Cardiac fibroblast (primary cell): ENCODE measurements at regions not wholly inside any gene's neighbourhood (a gene's known extent, or its start where the extent isn't known, plus 50 kb on each side); places are given as distances from the start of the nearest gene placed in this dataset.

ENCODE experiments used
- DNase-seq, 2 donors: peaks; one replicate each; pipeline versions ENCODE4 v3.0.0 to v3.0.0-alpha.2; 2010; ENCODE audit warnings: low read depth in 2 of 2
- H3K4me3 ChIP-seq, 2 donors: replicated peaks in 1 of 2; 1 replicate in 1 of 2; 2 replicates in 1 of 2; pipeline ENCODE4 v1.5.1; 2011; ENCODE audit warnings: low read depth in 2 of 2, low read length in 2 of 2, mild to moderate bottlenecking in 2 of 2, moderate library complexity in 1 of 2
- TF ChIP-seq, protein P1 (sequence below): IDR thresholded peaks from one replicate; pipeline ENCODE4 v1.5.1; 2011; ENCODE audit warnings: low read depth, mild to moderate bottlenecking, low read length, inconsistent platforms

DNA sequence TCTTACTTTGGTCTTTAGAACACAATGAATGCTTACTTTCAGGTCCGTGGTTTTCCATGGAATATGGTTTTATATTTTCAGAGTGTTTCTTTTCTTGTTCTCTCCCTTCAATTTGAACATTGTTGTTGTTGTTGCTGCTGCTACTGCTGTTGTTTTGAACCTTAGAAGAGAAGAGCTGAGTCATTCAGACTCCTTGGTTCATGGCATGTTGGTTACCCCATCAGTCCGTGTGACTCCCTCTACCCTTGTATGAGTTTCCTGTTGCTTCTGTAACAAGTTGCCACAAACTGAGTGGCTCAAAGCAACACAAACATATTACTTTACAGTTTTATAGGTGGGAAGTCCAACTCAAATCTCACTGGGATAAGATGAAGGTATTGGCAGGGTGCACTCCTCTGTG is 511.0 kb downstream of the INSC start:
- peak in 1 of 2 donors; percentile 17 for DNase-seq
- no peak overlapping the region for H3K4me3 ChIP-seq
- TF ChIP-seq, protein P1, sequence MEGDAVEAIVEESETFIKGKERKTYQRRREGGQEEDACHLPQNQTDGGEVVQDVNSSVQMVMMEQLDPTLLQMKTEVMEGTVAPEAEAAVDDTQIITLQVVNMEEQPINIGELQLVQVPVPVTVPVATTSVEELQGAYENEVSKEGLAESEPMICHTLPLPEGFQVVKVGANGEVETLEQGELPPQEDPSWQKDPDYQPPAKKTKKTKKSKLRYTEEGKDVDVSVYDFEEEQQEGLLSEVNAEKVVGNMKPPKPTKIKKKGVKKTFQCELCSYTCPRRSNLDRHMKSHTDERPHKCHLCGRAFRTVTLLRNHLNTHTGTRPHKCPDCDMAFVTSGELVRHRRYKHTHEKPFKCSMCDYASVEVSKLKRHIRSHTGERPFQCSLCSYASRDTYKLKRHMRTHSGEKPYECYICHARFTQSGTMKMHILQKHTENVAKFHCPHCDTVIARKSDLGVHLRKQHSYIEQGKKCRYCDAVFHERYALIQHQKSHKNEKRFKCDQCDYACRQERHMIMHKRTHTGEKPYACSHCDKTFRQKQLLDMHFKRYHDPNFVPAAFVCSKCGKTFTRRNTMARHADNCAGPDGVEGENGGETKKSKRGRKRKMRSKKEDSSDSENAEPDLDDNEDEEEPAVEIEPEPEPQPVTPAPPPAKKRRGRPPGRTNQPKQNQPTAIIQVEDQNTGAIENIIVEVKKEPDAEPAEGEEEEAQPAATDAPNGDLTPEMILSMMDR, result no peak

DNA sequence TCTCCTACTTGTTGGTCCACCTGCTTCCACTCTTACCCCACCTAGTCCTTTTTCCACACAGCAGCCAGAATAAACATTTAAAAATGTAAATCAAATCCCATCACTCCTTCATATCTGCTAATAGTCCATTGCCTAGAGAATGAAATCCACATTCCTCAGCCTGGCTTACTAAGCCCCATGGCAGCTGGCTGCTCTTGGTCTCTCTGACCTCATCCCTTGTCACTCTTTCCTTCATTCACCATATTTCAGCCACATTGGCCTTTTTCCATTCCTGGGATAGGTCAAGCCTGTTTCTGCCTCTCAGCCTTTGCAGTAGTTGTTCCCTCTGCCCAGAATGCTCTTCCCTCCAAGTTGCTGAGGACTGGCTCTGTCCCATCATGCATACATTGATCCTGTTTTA is 512.8 kb downstream of the INSC start:
- TF ChIP-seq, protein P1, result no peak
- DNase-seq, result peak in 1 of 2 donors; percentile 48
- H3K4me3 ChIP-seq, result no peak overlapping the region

DNA sequence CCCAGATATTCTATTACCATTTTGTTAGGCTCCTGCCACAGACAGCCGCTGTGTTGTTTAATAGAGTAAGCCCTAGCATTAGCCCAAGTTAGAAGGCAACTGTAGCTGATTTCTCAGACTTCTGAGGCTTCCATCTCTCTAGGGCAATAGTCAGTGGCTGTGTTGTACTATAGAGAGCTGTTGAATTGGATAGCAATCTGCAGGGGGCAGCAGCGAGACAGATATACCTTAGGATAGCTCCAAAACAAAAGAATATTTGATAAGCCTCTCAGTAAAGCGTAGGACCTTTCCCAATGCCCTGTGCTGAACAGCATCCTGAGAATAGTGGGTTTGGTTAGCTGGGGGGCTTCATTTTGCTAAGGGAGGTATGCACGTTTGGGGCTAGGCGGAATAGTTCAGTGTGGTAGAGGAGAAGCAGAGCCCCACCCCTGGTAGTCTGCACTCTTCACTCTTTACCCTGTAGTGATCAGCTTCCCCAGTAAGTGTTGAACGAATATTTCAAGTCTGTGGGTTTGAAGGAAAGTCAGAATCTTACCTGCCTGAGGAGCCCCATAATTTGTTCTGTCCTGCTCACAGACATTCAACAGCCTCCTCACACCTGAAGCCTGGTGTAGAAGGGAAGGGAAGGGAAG is 515.1 kb downstream of the INSC start:
- peak in 1 of 2 donors; percentile 42 for DNase-seq
- TF ChIP-seq, protein P1, result peak; percentile 23
- no peak overlapping the region for H3K4me3 ChIP-seq

DNA sequence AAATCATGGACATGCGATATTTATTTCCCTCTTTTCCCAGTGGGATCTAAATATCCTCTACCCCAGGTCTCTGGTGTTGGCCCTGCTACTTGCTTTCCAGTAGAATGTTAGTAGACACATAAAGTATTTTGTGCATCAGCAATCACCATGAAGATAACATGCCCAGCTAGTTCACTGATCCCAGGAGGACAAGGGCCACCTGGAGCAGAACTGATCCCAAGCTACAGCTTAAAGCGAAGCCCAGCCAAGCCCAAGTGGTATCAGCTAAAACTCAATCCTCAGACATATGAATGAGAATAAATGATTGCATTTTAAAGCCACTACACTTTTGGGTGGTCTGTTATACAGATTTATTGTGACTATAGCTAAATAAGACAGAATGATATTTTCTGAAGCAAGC is 516.2 kb downstream of the INSC start:
- no peak for DNase-seq
- TF ChIP-seq, protein P1, result no peak

DNA sequence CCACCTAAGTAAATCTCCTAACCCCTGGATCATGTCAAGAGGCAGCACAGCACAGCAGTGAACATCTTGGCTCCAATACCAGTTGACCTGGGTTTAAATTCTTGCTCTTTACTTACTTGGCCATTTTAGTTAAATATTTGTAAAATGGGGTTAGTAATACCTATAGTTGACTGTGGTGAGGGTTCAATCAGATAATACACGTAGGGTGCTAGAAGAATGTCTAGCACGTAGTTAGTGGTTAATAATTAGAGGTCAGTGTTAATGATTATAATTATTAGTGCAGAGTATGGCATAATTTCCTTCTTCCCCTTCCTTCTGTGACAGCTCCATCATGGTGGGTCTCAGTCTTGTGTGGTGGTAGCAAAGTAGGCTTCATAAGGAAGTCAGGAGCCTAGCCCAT is 520.8 kb downstream of the INSC start:
- TF ChIP-seq, protein P1, result no peak
- no peak for DNase-seq
- no peak overlapping the region for H3K4me3 ChIP-seq

More for the DNA sequence above, 516.2 kb downstream of the INSC start:
- no peak overlapping the region for H3K4me3 ChIP-seq

DNA sequence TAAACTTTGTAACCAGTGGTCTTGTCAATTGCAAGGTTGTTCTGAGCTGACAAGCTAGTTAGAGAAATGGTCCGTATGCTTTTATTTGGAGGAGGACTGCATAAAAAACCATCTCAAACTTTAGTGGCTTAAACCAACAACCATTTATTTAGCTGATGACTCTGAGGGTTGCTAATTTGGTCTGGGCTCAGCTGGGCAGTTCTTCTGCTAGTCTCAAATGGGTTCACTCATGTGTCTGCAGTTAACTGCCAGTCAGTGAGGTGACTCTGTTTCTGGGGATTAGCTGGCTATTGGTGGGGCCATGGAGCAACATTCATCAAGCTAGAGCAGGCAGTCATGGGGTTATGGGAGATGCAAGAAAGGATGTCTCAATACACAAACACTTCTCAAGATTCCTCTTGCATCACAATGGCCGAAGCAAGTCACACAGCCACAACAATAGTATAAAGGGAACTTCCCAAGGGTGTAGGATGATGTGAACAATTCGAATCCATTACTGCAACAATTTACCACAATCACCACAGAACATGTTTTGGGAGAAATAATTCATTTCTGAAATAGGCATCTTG is 521.9 kb downstream of the INSC start:
- H3K4me3 ChIP-seq, result no peak overlapping the region
- TF ChIP-seq, protein P1, result no peak
- peak in 1 of 2 donors; percentile 32 for DNase-seq
